HT-29 (cell line): ENCODE measurements at regions not wholly inside any gene's neighbourhood (a gene's known extent, or its start where the extent isn't known, plus 50 kb on each side); places are given as distances from the start of the nearest gene placed in this dataset.
A peak's percentile ranks its signal among the peaks of the same experiment; 100 is the strongest.
"Not testable (repeated sequence)": the region's sequence is repeated elsewhere in the genome, so short reads cannot be mapped to it uniquely, and the experiment has no call there.

Experiments
- DNase-seq: peaks from one replicate; pipeline ENCODE4 v3.0.0-alpha.2; 2015; ENCODE audit warnings: low spot score

DNA sequence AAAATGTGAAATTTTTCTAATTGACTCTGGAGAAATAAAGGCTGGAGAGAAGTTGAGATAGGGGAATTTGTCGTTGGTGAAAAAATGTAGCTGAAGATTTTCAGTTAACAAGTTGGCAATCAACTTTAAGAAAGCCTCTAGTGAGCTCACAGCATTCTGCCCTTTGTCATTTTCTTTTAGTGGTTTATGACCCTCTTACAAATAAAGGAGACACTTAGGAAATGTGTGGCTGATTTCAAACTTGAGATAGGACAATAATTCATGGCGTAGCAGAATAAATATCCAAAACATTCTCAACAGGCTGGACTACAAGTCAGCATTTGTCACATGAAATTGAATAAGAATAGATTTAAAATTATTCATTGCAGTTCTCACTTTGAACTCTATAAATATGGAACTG is 412.5 kb upstream of the SPHKAP start:
- DNase-seq, result no peak

DNA sequence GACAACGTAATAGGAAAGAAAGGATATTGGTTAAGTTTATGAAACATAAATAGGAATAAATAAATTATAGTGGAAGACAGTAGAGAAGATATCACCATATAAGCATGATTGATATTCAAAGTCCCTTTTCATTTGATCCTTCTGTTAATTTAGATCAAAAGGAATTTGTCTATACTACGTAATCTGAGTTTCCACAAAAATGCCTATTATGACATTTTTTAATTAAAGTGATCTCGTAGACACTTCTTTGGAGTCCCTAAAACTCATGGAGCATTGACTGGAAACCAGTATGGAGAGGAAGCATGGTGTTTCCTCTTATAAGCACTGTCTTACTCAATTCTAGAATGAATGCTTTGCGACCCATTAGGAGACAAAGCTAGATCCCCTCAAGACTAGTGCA is 411.4 kb upstream of the SPHKAP start:
- DNase-seq, result no peak

DNA sequence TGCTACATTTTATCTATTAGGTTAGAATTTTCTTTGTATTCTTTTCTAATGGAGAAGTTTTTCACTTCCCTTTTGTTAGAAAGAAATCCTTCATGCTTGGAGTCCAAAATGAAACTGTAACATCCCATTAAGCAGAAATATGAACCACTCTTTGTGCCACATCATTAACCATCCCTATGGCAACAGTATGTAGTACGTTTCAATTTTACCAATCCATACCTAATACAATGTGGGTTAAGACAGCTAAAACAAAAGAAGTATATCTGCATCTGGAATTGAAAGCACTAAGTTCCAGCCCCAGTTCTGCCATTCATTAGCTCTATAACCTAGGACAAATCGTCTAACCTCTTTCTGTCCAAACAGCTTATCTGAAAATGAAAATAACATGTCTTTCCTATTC is 409.2 kb upstream of the SPHKAP start:
- no peak for DNase-seq

DNA sequence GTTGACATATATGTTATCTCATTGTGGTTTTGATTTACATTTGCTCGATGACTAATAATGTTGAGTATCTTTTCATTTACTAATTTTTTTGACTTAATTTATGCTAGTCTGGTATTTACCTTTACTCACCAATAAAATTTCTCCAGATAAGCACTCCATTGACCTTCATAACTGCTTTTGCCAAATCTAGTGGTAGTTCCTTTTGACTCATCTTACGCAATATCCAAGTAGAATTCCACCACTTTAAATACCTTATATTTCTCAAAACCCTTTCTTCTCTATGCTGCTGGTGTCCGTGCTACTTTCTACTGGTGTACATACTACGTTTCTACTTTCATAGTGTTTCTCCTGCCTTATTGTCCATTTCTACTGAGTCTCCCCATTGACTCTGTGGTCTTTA is 407.6 kb upstream of the SPHKAP start:
- DNase-seq, result no peak

DNA sequence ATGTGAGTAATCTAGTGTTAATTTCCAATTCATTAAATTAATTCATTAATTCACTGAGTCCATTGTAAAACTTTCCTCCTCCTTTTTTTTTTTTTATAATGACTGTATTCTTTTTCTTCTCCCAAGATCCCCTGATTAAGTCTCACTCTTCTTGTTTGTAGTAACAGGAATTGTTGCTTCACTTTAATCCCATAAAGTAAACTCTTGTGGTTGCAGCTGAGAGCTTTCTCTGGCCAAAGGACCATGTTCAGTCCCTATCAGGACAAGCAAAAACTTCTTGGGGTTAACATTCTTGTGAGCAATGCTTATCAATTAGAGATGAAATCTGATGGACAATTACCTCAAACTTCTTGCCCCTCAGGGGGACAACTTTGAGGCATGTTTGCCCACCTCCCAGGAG is 400.2 kb upstream of the SPHKAP start:
- no peak for DNase-seq

DNA sequence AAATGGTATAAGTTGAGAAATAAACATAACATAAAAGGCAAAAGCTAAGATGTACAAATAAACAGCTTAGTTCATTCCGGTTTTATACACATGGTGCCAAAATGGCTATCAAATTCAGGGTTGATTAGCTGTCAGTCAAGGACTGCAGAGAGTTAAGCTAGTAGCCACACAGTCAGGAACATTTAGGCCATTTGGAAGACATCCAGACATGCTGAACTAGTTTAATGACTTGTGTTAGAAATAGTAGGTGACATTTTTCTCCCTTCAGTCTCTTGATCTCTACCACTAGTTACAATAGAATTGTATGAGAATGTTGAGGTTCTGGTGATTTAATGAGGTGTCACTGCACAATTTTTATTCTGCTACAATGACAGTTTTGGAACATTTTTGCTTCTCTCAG is 394.4 kb upstream of the SPHKAP start:
- DNase-seq, result no peak

DNA sequence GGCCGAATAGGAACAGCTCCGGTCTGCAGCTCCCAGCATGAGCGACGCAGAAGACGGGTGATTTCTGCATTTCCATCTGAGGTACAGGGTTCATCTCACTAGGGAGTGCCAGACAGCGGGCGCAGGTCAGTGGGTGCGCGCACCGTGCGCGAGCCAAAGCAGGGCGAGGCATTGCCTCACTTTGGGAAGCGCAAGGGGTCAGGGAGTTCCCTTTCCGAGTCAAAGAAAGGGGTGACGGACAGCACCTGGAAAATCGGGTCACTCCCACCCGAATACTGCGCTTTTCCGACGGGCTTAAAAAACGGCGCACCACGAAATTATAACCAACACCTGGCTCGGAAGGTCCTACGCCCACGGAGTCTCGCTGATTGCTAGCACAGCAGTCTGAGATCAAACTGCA is 386.8 kb upstream of the SPHKAP start:
- DNase-seq, result not testable (repeated sequence)

DNA sequence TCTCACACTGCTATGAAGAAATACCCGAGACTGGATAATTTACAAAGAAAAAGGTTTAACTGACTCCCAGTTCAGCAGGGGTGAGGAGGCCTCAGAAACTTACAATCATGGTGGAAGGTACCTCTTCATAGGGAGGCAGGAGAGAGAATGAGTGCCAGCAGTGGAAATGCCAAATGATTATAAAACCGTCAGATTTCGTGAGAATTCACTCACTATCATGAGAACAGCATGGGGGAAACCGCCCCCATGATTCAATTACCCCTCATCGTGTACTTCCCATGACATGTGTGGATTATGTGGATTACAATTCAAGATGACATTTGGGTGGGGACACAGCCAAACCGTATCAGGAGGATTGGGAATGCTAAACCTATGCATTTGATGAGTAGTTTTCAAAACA is 380.3 kb upstream of the SPHKAP start:
- DNase-seq, result no peak

DNA sequence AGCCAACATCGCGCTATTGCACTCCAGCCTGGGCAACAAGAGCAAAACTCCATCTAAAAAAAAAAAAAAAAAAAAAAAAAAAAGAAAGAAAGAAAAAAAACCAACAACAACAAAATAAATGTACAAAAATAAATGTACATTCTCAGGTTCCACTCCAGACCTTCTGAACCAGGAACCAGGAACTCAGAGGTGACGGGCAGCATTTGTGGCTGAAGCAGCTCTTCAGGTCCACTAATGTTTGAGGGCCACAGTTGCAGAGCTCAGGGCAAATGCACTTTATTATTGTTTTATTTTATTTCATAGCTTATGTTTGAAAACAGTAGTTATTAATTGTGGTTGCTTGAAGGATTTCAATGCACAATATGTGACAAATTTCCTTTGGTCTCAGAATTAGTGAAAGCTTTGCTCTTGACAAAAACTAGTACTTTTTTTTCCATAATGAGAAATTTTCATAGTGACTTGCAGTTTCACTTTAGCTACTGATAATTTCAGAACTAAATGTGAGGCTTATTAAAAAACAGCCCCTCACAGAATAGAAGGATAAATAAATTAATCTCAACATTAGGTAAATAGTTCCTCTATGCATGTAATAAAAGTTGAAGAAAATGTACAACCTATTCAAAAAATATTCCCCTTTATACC is 378.4 kb upstream of the SPHKAP start:
- no peak for DNase-seq

DNA sequence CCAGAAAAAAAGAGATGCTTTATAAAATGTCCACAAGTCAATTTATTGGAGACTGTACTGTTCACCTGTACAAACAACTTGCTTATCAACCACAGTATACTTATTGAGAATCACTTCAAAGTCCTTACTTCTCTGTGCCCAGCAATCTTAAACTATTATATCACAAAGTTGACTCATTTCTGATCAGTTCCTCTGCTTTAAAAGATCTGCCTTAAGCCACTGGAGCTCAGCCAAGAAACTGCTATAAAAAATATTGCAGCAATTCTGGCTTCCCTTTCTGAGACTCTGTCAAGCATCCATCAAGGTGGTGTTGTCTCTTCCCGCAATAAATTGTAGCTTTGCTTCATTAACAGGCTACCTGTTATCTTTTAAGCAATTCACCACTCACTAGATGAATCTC is 375.2 kb upstream of the SPHKAP start:
- peak; percentile 5 for DNase-seq

DNA sequence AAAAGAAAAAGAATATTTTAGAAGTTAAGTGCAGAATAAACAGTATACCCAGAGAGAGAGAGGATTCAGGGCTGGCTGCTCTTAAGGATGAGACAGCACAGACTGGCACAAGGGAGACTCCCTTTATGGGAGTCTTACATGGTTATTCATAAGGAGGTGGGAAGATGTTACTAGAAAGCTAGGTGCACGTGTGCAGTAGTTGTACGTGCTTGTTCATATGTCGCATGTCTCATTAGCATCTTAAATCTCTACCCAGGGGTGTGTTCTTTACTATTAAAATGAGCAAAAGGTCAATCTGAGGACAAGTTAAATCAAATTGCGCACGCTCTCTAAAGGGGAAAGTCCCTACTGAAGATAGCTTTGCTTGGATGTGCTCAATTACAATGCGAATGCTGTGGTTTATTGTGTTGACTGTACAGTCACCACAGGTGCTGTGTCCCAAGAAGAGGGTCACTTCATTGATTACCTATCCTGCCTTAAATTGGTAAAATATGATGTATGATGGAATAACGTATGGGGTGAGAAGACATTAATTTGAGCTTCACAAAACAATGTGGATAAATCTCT is 368.0 kb upstream of the SPHKAP start:
- no peak for DNase-seq

DNA sequence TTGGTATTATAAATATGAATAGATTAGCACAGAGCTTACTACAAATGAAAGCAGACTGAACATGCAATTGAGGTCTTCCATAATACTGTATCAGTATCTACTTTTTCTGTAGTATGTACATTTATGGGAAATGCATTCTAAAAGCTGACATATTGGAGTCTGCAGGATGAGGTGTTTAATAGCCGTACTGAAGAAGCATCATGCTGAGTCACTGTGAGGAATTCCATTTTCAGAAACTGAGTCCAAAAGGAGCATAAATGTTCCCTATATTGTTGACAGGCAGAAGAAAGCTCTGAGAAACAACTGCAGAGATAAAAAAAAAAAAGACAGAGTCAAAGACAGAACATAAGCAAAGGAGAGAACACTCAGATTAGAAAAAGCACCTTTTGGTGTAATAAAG is 366.7 kb upstream of the SPHKAP start:
- no peak for DNase-seq

DNA sequence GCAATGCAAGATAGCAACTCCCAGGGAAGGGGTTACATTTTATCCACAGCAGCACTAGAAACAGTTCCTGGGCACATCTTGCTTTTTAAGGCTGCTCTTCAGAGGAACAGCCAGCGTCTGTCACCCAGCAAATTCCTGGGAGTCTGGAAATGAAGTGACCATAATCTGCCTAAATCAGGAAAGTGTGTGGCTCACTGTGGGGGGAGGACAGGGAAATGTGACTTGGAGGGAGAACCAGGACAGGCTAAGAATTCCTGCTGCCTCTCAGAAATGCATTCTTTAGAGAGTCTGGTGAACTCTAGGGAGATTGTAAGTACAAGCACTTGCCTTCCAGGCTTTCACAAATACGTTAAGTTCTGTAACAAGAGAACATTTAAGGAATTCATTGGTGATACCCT is 364.3 kb upstream of the SPHKAP start:
- no peak for DNase-seq

DNA sequence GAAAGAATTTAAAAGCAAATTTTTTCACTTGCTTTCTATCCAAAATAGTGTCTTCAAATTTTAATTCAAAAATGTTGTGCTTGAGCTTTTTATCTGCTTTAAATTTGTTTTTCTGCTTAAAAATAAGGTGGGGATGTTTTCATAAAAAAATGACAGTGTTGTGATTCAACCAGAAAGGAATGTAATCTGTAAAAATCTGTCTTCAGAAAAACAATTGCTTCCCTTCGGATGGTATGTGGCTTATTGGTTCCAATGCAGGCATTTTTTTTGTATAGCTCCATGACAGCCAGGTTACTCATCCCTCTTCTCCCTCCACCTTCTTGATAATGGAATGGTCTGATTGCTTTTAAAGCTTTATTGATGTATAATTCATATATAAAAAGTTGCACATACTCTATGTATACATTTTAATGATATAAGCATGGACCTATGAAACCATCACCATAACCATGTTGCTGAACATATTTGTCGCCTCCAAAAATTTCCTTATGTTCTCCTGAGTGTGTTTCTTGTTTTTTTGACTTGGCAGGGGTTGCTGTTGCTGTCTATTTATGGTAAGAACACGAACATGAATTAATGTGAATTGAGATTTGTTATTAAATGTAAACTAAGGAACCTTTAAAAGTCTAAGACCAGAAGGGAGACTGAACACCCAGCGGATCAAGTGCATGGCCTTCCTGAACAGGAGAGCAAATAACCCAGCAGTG is 363.7 kb upstream of the SPHKAP start:
- no peak for DNase-seq

DNA sequence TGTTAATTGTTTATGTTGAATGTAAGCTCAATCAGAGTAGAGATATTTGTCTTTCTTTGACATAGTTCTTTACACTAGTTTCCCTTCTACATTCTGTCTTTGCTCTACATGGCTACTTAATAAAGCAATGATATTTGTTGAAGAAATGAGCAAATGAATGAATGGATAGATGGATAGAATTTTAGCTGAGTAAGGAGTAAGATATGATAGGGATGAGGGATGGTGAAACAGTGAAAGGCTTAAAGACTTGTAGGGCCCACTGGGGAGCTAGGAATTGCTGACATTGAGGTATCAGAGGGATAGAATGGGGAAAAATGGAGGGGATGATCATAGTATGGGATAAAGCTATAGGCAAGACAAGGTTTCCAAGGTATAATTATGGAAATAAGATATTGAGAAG is 361.6 kb upstream of the SPHKAP start:
- DNase-seq, result no peak

DNA sequence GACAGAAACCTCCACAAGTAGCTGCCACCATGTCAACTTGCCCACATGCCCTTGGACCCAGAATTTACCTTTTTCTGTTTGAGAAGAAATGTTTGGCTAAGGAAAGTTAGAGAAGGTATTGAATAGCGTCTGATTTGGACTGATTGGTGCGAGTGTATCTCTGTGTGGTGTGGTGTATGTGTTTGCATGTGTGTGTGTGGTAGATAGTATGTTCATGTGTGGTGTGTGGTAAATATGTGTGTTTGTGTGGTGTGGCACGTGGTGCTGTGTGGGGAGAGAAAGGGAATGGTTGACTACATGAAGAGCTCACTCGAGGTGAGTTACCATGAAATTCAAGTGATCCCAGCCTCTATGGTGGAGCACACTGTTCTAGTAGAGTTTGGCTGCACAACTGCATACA is 360.8 kb upstream of the SPHKAP start:
- no peak for DNase-seq

DNA sequence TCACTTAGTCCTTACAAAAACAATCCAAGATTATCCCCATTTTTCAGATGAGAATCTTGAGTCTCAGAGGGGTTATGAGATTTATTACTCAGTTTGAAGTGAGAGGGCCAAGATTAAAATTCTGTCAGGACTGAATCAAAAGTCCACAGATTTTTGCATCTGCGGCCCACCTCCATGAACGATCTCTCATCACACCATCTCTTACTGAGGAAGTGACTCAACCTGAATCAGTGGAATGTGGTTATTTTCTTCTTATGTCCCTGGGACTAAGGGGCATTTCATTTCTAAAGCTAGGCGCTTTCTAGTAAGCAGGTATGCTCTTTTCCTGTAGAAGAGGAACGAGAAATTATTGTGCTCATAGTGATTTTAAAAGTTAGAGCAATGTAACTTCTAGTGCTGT is 360.3 kb upstream of the SPHKAP start:
- DNase-seq, result no peak

DNA sequence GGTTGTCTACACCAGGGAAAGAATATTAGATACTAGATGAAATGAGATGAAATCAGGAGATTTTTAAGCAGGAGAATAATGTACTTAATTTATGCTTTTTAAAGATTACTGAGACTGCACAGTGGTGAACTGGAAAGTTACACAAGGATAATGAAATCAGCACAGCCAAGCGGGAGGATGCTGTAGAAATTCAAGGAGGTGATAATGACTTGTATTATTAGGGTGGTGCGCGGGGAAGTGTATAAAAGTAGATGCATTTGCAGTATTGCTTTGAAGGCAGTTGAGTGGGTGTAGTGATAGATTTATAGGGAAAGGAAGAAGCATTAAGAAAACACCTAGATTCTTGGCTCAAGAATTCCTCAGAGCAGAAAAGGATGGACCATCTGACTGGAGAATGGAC is 359.5 kb upstream of the SPHKAP start:
- no peak for DNase-seq

DNA sequence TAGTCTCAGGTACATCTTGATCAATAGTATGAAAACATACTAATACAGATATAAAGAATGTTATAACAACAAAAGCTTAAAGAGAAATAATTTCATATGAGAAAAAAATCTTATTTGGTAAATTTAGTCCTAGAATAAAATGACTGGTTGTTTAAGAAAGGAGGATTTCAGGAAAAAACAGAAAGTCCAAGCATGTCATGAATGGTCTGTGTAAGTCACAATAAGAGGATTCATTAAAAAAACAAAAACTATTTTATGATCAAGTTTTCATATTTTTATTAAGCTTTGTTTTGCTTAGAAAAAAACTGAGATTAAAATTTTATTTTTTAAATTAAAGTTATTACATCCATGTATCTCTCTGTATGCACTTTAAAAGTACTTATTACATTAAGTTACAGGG is 353.9 kb upstream of the SPHKAP start:
- DNase-seq, result no peak

DNA sequence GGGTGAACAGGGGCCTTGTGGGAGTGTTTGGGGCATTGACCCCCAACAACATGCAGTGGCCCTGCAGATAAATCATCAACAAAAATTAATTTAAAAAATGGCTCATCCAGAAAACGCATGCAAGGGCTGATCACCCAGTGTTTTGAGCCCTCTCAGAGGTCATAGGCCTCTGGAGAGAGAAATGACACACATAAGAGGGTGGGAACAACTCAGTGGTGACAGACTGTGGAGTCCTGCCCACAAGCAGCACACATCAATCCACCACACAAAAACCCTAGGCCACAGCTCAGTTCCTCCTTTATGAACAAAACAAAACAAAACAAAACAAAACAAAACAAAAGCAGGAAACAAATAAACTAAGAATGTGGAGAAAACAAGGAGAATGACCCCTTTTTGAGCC is 351.7 kb upstream of the SPHKAP start:
- DNase-seq, result no peak

DNA sequence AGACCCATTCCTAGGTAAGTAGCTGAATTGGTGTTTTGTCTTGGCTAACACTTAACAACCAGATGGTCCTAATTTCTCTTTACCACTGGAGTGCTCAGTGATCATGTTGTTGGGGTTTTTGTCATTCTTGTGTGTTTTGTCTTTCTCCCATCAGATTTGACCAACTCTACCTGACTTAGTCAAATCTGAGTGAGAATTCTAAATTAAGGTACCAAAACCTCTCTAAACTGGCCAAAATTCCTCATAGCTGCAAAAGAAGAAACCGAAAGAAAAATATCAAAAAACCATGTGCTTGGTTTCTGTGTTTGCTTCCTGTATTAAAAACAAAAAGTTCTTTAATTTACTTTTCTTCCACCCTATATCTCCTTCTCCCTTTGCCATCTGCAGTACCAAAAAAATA is 350.7 kb upstream of the SPHKAP start:
- no peak for DNase-seq

DNA sequence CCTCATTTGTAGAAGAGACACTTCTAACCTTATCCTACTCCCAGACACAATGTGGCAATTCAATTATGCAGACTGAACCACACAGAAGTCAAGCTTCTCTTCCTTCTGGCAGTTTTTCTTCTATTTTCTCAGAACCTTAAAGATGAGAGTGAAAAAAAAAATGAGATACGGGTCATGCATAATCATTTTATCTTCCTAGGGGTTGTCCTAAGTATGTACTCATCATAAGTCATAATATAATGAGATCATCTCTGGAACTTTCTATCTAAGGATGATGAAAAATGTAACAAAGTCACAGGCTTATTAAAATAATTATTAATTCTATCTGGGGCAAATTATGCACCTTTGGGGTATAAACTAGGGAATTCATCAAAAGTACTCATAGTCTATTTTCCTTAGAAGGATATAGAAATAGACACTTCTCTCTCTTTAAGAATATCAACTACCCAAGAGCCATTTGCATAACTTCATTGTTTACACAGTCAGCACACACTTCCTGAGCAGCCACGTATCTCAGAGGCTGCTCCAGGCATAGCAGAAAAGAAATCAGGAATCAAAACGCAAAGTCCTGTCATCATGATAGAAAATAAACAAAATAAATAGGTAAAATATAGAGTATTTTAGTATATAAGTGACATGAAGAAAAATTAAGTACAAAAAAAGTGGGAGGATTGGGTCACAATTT is 345.9 kb upstream of the SPHKAP start:
- no peak for DNase-seq

DNA sequence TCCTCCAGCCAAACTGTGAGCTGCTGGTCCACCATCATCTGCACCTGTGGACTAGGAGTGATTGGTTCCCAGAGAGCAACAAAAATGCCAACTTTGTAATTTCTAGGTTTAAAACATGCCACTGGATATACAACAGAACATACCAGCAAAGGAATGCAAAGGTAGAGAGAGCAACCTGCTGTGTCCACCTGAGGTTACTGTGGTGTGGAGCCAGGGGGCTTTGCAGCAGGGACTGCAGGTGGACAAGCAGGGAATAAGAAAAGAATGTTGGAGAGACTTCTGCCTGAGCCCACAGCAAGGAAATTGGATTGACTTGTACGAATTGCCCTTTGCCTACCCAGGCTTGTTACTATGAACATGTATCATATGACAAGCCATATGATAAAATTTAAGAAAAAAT is 345.2 kb upstream of the SPHKAP start:
- DNase-seq, result no peak
